NCI-H2029 treated with DMSO at 0.1 percent for 48 hours (cell line): ENCODE measurements at regions not wholly inside any gene's neighbourhood (a gene's known extent, or its start where the extent isn't known, plus 50 kb on each side); places are given as distances from the start of the nearest gene placed in this dataset.
A peak's percentile ranks its signal among the peaks of the same experiment; 100 is the strongest.
"Not testable (repeated sequence)": the region's sequence is repeated elsewhere in the genome, so short reads cannot be mapped to it uniquely, and the experiment has no call there.

Source experiments
- DNase-seq: peaks from one replicate; lab custom pipeline; 2025; lab: John Stamatoyannopoulos, UW

DNA sequence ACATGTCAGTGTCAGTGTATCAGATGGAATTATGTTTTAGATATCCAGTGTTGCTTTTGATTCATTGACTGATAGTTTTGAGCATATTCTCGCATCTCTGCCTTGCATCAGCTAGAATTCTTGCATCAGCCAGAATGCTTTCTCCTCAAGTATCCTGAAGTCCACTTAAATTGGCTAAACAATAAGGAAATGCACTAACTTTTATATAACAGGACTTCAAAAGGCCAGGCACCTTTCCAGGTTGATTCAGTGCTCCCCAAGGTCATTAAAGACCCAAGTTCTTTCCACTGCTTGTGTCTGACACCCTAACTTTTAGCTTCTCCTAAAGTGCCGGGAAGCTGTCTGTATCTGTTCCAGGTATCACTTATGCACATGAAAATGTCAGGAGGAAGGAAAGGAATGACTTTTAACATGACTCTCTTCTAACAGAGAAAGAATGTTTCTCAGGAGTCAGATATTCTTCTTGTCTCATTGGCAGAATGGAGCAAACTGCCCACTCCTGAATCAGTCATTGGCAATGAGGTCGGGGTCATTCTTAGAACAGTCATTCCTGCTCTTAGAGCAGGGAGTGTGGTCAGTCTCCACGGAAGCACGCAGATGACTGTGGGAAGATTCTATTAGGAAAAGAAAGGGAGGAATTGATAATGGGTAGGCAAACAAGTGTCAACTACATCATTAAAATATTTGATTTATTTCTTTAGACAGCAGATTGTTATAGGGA, 92.9 kb upstream of the TLL1 start:
- DNase-seq: no peak

- no peak for DNase-seq
These were observed 92.3 kb upstream of the TLL1 start for GRCh38 chr4:165780735-165781134.

GRCh38 chr4:165782623-165783022, 90.4 kb upstream of the TLL1 start:
- DNase-seq: no peak

GRCh38 chr4:165783626-165784025, 89.4 kb upstream of the TLL1 start:
- DNase-seq: no peak

GRCh38 chr4:165784672-165785071, 88.4 kb upstream of the TLL1 start:
- peak; percentile 39 for DNase-seq

DNA sequence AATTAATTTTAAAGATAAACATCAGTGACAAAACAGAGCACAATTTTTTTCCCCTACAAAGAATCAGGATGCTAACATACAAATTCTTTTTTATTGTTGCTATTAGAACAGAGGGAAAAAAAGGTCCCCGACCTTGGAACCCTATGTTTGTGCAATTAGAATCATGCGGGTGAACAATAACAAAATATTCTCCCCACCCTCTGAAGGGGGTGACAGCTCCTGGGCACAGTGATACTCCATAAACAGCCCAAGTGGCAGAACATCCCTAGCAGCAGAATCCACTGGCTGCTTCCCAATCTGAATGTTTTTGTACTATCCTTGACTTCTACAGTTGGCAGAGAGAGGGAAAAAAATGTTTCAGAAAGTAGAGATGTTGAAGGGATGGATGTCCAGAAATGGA, 87.7 kb upstream of the TLL1 start:
- no peak for DNase-seq

DNA sequence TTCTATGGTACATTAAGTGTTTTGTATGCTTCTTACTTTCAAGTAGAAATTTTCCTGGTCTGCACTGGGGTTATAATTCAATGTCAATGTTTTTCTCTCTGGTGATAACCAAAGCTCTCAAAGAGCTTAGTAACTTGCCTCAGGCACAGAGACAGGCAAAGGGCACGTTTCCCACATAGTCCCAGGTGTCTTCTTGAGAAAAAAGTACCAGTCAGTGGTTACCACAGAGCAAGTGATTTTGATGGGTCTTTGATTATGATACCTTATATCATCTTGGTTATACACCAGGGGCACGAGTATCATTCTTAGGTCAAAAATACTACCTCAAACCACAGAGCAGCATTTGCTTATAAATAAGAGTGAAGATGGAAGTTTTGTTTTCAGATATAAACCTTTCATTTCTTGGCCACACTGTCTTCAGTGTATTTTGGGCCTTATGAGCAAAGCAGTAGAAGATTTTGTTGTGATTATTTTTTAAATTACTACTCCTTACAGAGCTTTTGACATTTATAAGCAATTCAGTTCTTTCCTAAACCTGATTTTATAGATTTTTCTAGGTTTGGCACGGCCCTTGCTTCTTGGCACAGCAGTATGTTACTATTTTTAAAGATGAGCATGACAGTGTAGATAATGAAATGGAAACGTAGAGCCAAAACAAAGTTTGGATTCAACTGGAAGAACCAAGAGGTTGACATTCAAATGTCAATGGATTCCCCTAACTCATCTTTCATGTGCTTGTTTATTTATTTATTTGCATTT, 85.3 kb upstream of the TLL1 start:
- DNase-seq: no peak

DNA sequence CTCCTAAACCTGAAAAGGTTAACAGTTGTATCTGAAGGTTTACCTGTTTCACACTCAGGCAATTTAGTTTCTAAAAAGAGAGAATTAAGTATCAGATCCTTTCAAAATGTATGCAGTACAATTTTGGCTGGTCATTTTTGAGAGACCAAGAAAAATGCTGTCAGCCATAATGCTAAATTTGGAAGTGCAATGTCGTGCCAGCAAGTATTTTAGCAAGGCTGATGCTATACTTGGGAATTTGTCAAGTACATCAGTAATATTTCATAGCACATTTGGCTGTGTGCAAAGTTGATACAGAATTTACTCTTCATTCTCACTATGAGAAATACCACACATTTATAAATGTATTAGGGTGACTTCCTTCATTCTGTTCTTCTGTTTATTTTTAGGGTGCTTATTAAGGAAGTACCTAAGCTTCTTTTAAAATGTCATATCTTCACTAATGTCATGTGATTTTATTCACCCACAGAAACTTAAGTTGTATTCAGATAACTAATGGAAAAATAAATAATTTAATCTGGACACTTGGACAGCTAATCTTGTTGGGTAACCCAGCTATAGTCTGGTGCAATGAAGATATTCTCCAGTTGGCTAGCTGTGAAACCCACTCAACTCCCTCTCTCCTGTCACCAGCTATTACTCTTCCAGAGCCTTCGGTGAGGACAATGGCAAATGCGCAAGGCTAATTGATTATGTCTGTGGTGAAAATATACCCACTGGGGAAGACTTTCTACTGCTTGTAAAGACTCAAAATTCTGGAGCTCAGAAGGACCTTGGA, 84.2 kb upstream of the TLL1 start:
- DNase-seq: no peak

- DNase-seq: no peak
These were observed 79.8 kb upstream of the TLL1 start for GRCh38 chr4:165793236-165793635.

GRCh38 chr4:165794834-165795233, 78.2 kb upstream of the TLL1 start:
- no peak for DNase-seq

- DNase-seq: no peak
These were observed 73.6 kb upstream of the TLL1 start for GRCh38 chr4:165799384-165799815.

DNA sequence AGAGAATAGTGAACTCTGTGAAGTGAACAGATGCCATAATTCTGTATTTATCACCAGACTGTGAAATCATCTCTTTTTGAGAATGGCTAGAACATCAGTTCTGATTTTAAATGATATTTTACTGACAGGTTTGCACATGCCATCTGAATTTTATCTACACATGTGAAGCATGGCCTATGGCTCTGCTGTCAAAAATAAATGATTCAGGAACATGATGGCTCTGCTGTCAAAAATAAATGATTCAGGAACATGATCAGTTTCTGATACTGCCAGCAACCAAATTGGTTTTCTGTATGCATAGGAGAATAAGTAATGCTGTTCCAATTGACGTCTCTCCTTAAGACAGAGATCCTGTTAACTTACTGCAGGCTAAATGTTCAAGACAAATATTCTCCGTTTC, 70.6 kb upstream of the TLL1 start:
- DNase-seq: no peak

GRCh38 chr4:165803005-165803404, 70.0 kb upstream of the TLL1 start:
- DNase-seq: no peak

- DNase-seq: no peak
These were observed 67.6 kb upstream of the TLL1 start for GRCh38 chr4:165805406-165805805.

GRCh38 chr4:165806613-165807012, 66.4 kb upstream of the TLL1 start:
- DNase-seq: no peak

GRCh38 chr4:165810726-165811125, 62.3 kb upstream of the TLL1 start:
- no peak for DNase-seq

DNA sequence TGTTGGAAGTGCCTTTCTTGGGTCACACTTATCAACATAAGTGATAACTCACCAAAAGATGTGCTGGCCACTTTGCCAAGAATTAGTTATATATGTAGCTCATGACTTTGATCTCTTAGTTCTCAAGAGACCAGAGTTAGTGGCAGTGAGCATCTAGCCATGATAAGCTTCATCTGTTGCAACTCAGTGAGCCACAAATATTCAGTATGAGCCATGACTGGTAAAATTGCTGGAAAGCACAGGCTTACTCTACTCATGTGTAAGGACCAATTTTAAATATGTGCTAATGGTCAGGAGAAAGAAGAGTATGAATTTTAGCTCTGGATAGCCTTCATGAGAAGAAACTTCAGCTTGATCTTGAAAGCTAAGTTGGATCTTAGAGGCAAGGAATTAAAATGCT, 59.4 kb upstream of the TLL1 start:
- DNase-seq: no peak

DNA sequence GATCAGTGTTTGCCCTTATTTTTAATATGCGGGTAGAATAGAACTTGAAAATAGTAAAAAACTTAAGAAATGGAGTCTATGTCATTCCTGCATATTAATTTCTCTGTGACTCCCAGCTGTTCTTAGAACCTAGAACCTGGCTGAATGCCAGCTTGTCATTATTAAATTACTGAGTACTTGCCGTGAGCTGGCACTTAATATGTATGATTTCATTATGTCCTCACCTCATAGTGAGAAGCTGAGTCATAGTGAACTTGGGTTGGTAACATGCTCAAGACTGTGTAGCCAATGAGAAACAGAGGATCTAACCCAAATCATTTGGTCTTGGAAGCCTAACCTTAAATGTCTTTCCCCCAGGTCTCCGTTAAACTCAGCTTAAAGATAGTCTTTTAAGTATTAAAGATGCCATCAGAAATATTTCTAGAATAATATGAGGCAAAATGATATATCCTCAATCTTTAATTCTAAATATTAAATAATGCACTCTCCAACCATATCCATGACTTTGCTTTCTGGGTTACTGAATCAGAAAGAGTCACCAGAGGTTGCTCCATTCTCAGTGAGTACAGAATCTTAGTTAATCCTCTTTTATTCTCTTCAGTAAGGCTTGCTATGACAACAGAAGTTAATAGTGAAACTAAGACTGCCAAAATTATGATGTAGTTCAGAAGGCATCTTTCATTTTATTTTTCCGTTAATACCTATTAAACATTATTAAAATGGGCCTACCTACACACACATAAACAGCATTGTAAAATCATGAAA, 58.6 kb upstream of the TLL1 start:
- peak; percentile 0 for DNase-seq

DNA sequence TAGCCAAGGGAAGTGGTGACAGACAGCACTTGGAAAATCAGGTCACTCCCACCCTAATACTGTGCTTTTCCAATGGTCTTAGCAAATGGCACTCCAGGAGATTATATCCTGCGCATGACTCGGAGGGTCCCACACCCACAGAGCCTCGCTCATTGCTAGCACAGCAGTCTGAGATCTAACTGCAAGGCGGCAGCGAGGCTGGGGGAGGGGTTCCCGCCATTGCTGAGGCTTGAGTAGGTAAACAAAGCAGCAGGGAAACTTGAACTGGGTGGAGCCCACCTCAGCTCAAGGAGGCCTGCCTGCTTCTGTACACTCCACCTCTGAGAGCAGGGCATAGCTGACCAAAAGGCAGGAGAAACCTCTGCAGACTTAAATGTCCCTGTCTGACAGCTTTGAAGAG, 53.9 kb upstream of the TLL1 start:
- DNase-seq: not testable (repeated sequence)
